GM12878 (cell line): ENCODE measurements at regions not wholly inside any gene's neighbourhood (a gene's known extent, or its start where the extent isn't known, plus 50 kb on each side); places are given as distances from the start of the nearest gene placed in this dataset.

Experiments
- ATAC-seq: fragments of 200-7000 bp; cut with Tn5 transposase; 3 replicates; pipeline ENCODE4 v1.9.1; 2020; ENCODE audit warnings: mild to moderate bottlenecking, moderate library complexity
- BruUV-seq: library from RNA; stranded (reverse); fragments of 400-500 nt; replicated peaks from 2 replicates; lab custom pipeline; 2021; lab: Mats Ljungman, UMichigan
- CTCF ChIA-PET: fragments of 300-600 bp; sonication (Branson Sonifier 250); formaldehyde crosslinking; extraction: SDS; loops from one replicate; lab custom pipeline; 2021; ENCODE audit warnings: inconsistent platforms; lab: Yijun Ruan, JAX
- POLR2A ChIA-PET: fragments of 350-600 bp; formaldehyde crosslinking; extraction: SDS; loops from one replicate; lab custom pipeline; 2021; ENCODE audit warnings: inconsistent platforms; lab: Charles Lee
- RAD21 ChIA-PET: fragments of 300-600 bp; sonication (Branson Sonifier 250); formaldehyde crosslinking; loops from one replicate; lab custom pipeline; 2023; ENCODE audit warnings: antibody characterized with exemption; ENCODE audit not compliant: unreplicated experiment; lab: Charles Lee
- SMC1A ChIA-PET: fragments of 300-600 bp; sonication (Branson Sonifier 250); formaldehyde crosslinking; loops from one replicate; lab custom pipeline; 2023; ENCODE audit not compliant: unreplicated experiment, uncharacterized antibody; lab: Charles Lee
- DNase-seq: peaks from one replicate; pipeline ENCODE4 v3.0.0-alpha.2; 2011; ENCODE audit warnings: low read depth, low spot score
- FAIRE-seq: peaks from 3 replicates; lab custom pipeline; 2011; peaks lifted over from hg19 to GRCh38; lab: Jason Lieb, UNC
- H2AFZ ChIP-seq: 2 replicates; pipeline ENCODE4 v1.6.0; 2011; ENCODE audit warnings: low read depth, low read length, control low read depth; ENCODE audit not compliant: control insufficient read depth
- H3K27ac ChIP-seq: 2 replicates; pipeline ENCODE4 v1.5.1; 2011; ENCODE audit warnings: control low read depth; ENCODE audit not compliant: control insufficient read depth, insufficient read depth
- H3K27me3 ChIP-seq, 2 experiments: replicated peaks in 1 of 2; 2 replicates each; pipeline versions ENCODE4 v1.6.0 to v1.6.1; 2011; ENCODE audit warnings: low read length in 1 of 2; ENCODE audit not compliant: control insufficient read depth in 2 of 2, insufficient read depth in 2 of 2
- H3K36me3 ChIP-seq, 2 experiments: 2 replicates each; pipeline ENCODE4 v1.5.1; 2011; ENCODE audit warnings: low read length in 1 of 2; ENCODE audit not compliant: control insufficient read depth in 2 of 2, insufficient read depth in 2 of 2
- H3K4me1 ChIP-seq: 2 replicates; pipeline ENCODE4 v1.6.1; 2011; ENCODE audit warnings: mild to moderate bottlenecking, low read length, moderate library complexity, mixed read lengths; ENCODE audit not compliant: control insufficient read depth, insufficient read depth
- H3K4me2 ChIP-seq: 2 replicates; pipeline ENCODE4 v1.6.0; 2011; ENCODE audit warnings: control low read depth; ENCODE audit not compliant: control insufficient read depth, insufficient read depth
- H3K4me3 ChIP-seq: fragments of 200-600 bp; sonication (generic); 2 replicates; pipeline ENCODE4 v1.5.1; 2016
- H3K79me2 ChIP-seq: 2 replicates; pipeline ENCODE4 v1.6.0; 2011; ENCODE audit warnings: low read length; ENCODE audit not compliant: control insufficient read depth, insufficient read depth
- H3K9ac ChIP-seq: 2 replicates; pipeline ENCODE4 v1.8.0; 2011; ENCODE audit warnings: low read length, control low read depth, mixed read lengths; ENCODE audit not compliant: control insufficient read depth, insufficient read depth
- H3K9me3 ChIP-seq: replicated peaks from 3 replicates; pipeline ENCODE4 v1.5.1; 2011; ENCODE audit warnings: mild to moderate bottlenecking, low read length; ENCODE audit not compliant: control insufficient read depth, insufficient read depth
- H4K20me1 ChIP-seq: 2 replicates; pipeline ENCODE4 v1.6.0; 2011; ENCODE audit not compliant: control insufficient read depth, insufficient read depth
- FOXM1 ChIP-seq: IDR thresholded peaks from 2 replicates; pipeline ENCODE4 v1.6.1; 2012; ENCODE audit warnings: low read depth, mild to moderate bottlenecking, inconsistent platforms, low read length, moderate library complexity
- JUNB ChIP-seq: IDR thresholded peaks from 2 replicates; pipeline ENCODE4 v1.6.1; 2016; ENCODE audit warnings: antibody characterized with exemption, mild to moderate bottlenecking
- MEF2A ChIP-seq: IDR thresholded peaks from 2 replicates; pipeline ENCODE4 v1.6.1; 2011; ENCODE audit warnings: low read depth, mild to moderate bottlenecking, low read length, moderate library complexity; ENCODE audit not compliant: insufficient read depth
- NFIC ChIP-seq: IDR thresholded peaks from 2 replicates; pipeline ENCODE4 v1.6.1; 2012; ENCODE audit warnings: low read depth, mild to moderate bottlenecking, inconsistent platforms, low read length, moderate library complexity
- NR2C2 ChIP-seq: IDR thresholded peaks from 2 replicates; pipeline ENCODE4 v1.6.1; 2011; ENCODE audit warnings: borderline replicate concordance, low read depth; ENCODE audit not compliant: control insufficient read depth, insufficient read length
- NRF1 ChIP-seq: conservative IDR thresholded peaks from 2 replicates; pipeline ENCODE4 v1.6.1; 2011; ENCODE audit warnings: mild to moderate bottlenecking, low read depth, low read length, improper control_type of control experiment
- STAT1 ChIP-seq: fragments of 450-650 bp; conservative IDR thresholded peaks from 2 replicates; pipeline ENCODE4 v1.6.1; 2014; ENCODE audit warnings: antibody characterized with exemption, mild to moderate bottlenecking
- ZNF217 ChIP-seq: fragments of 450-650 bp; IDR thresholded peaks from 2 replicates; pipeline ENCODE4 v1.6.1; 2017; ENCODE audit warnings: antibody characterized with exemption, mild to moderate bottlenecking
- WGBS: methylation state at CpG from one replicate; pipeline ENCODE4 v1.1.6; 2016; ENCODE audit warnings: low lambda C conversion rate; ENCODE audit not compliant: insufficient replicate concordance, insufficient coverage; ENCODE audit errors: missing lambda C conversion rate; 5-methylcytosine and 5-hydroxymethylcytosine counted together
- in situ Hi-C: fragments of 300-500 bp; cut with MboI; formaldehyde crosslinking; loops from 9 replicates; pipeline ENCODE4 v1.14.3; 2018; ENCODE audit warnings: mixed read lengths
- intact Hi-C: fragments of 100-400 bp; cut with micrococcal nuclease; formaldehyde crosslinking; loops from one replicate; pipeline ENCODE4 v1.14.2; 2022; ENCODE audit not compliant: unreplicated experiment
- TF ChIP-seq, protein P1 (sequence below): fragments of 450-650 bp; IDR thresholded peaks from 2 replicates; pipeline ENCODE4 v1.6.1; 2016; ENCODE audit warnings: mild to moderate bottlenecking, moderate library complexity, borderline replicate concordance
- TF ChIP-seq, protein P2 (sequence below): fragments of 450-650 bp; IDR thresholded peaks from 2 replicates; pipeline ENCODE4 v1.6.1; 2017; ENCODE audit warnings: mild to moderate bottlenecking, moderate library complexity
- TF ChIP-seq, protein P3 (sequence below): fragments of 450-650 bp; IDR thresholded peaks from 2 replicates; pipeline ENCODE4 v1.6.1; 2017; ENCODE audit warnings: borderline replicate concordance

DNA sequence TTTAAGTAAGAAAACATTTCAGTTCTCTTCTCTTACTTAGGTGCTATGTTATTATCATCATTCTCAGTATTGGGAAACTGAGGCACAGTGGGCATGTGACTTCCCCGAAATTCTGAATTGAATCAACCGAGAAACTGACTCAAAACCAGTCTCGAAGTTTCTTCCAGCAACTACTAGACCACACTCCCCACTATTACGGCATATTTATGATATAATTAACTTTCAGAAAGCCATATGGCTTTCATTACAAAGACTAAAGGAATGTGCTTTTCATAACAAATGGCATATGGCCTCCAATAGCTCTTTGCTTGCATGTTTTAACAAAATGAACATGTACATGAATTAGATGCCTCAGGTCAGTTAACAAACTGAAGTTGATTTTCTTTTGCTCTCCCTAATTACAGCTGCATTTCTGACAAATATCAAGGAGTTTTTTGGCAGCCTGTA lies 182.9 kb upstream of the SLC38A2 start:
- BruUV-seq: no TSS peak
- ChIA-PET RAD21 (no interaction called here), POLR2A (interaction anchor here (0.6 kb wide), 1 partner anchor 651 kb away, joined by 4 read pairs; no protein-coding TSS in a partner anchor), SMC1A (interaction anchor here (1.4 to 1.7 kb wide), 2 partner anchors 8 to 12 kb away, joined by 4 to 8 read pairs; no protein-coding TSS in a partner anchor), CTCF (no interaction called here)
- H3K9me3 ChIP-seq: no peaks in the 10 kb centered on the region
- intact Hi-C loops (no loop called here), in situ Hi-C loops (no loop called here)
- H3K27ac ChIP-seq: no peak overlapping the region
- H3K9ac ChIP-seq: no peak overlapping the region
- H3K4me3 ChIP-seq: no peak overlapping the region
- H2AFZ ChIP-seq: no peak overlapping the region
- H3K27me3 ChIP-seq: no peaks in the 10 kb centered on the region
- no peaks in the 10 kb centered on the region for H3K36me3 ChIP-seq
- H3K79me2 ChIP-seq: no peaks in the 10 kb centered on the region
- H3K4me2 ChIP-seq: no peak overlapping the region
- 81% methylated on average over 4 of the region's 4 CpGs for WGBS
- no peak for FAIRE-seq
- no peaks in the 10 kb centered on the region for H3K4me1 ChIP-seq
- DNase-seq: no peak
- no peaks in the 10 kb centered on the region for H4K20me1 ChIP-seq
- no peak for ATAC-seq
- TF ChIP-seq MEF2A (no peak), STAT1 (no peak), NR2C2 (no peak), JUNB (peak; percentile 82), NRF1 (no peak), FOXM1 (peak; percentile 39; the same call in 1 of the 2 replicates), ZNF217 (no peak), NFIC (peak; percentile 62; the same call in 1 of the 2 replicates)
- TF ChIP-seq, protein P1, sequence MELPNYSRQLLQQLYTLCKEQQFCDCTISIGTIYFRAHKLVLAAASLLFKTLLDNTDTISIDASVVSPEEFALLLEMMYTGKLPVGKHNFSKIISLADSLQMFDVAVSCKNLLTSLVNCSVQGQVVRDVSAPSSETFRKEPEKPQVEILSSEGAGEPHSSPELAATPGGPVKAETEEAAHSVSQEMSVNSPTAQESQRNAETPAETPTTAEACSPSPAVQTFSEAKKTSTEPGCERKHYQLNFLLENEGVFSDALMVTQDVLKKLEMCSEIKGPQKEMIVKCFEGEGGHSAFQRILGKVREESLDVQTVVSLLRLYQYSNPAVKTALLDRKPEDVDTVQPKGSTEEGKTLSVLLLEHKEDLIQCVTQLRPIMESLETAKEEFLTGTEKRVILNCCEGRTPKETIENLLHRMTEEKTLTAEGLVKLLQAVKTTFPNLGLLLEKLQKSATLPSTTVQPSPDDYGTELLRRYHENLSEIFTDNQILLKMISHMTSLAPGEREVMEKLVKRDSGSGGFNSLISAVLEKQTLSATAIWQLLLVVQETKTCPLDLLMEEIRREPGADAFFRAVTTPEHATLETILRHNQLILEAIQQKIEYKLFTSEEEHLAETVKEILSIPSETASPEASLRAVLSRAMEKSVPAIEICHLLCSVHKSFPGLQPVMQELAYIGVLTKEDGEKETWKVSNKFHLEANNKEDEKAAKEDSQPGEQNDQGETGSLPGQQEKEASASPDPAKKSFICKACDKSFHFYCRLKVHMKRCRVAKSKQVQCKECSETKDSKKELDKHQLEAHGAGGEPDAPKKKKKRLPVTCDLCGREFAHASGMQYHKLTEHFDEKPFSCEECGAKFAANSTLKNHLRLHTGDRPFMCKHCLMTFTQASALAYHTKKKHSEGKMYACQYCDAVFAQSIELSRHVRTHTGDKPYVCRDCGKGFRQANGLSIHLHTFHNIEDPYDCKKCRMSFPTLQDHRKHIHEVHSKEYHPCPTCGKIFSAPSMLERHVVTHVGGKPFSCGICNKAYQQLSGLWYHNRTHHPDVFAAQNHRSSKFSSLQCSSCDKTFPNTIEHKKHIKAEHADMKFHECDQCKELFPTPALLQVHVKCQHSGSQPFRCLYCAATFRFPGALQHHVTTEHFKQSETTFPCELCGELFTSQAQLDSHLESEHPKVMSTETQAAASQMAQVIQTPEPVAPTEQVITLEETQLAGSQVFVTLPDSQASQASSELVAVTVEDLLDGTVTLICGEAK: no peak
- TF ChIP-seq, protein P2, sequence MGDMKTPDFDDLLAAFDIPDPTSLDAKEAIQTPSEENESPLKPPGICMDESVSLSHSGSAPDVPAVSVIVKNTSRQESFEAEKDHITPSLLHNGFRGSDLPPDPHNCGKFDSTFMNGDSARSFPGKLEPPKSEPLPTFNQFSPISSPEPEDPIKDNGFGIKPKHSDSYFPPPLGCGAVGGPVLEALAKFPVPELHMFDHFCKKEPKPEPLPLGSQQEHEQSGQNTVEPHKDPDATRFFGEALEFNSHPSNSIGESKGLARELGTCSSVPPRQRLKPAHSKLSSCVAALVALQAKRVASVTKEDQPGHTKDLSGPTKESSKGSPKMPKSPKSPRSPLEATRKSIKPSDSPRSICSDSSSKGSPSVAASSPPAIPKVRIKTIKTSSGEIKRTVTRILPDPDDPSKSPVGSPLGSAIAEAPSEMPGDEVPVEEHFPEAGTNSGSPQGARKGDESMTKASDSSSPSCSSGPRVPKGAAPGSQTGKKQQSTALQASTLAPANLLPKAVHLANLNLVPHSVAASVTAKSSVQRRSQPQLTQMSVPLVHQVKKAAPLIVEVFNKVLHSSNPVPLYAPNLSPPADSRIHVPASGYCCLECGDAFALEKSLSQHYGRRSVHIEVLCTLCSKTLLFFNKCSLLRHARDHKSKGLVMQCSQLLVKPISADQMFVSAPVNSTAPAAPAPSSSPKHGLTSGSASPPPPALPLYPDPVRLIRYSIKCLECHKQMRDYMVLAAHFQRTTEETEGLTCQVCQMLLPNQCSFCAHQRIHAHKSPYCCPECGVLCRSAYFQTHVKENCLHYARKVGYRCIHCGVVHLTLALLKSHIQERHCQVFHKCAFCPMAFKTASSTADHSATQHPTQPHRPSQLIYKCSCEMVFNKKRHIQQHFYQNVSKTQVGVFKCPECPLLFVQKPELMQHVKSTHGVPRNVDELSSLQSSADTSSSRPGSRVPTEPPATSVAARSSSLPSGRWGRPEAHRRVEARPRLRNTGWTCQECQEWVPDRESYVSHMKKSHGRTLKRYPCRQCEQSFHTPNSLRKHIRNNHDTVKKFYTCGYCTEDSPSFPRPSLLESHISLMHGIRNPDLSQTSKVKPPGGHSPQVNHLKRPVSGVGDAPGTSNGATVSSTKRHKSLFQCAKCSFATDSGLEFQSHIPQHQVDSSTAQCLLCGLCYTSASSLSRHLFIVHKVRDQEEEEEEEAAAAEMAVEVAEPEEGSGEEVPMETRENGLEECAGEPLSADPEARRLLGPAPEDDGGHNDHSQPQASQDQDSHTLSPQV: no peak
- TF ChIP-seq, protein P3, sequence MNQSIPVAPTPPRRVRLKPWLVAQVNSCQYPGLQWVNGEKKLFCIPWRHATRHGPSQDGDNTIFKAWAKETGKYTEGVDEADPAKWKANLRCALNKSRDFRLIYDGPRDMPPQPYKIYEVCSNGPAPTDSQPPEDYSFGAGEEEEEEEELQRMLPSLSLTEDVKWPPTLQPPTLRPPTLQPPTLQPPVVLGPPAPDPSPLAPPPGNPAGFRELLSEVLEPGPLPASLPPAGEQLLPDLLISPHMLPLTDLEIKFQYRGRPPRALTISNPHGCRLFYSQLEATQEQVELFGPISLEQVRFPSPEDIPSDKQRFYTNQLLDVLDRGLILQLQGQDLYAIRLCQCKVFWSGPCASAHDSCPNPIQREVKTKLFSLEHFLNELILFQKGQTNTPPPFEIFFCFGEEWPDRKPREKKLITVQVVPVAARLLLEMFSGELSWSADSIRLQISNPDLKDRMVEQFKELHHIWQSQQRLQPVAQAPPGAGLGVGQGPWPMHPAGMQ: no peak
